KMS-11 (cell line): ENCODE measurements at regions not wholly inside any gene's neighbourhood (a gene's known extent, or its start where the extent isn't known, plus 50 kb on each side); places are given as distances from the start of the nearest gene placed in this dataset.
"Not testable (repeated sequence)": the region's sequence is repeated elsewhere in the genome, so short reads cannot be mapped to it uniquely, and the experiment has no call there.

Experiments used
- H2AFZ ChIP-seq: fragments of 200-600 bp; sonication (generic); 2 replicates; pipeline ENCODE4 v1.6.1; 2016; ENCODE audit warnings: antibody characterized with exemption, mixed run types, low read depth
- H3K27ac ChIP-seq: fragments of 200-600 bp; sonication (generic); 2 replicates; pipeline ENCODE4 v1.6.1; 2016; ENCODE audit warnings: mild to moderate bottlenecking, mixed run types
- H3K27me3 ChIP-seq: fragments of 200-600 bp; sonication (generic); 2 replicates; pipeline ENCODE4 v1.6.1; 2017; ENCODE audit warnings: mild to moderate bottlenecking, low read depth, mixed run types, moderate library complexity; ENCODE audit not compliant: insufficient read depth
- H3K36me3 ChIP-seq: fragments of 200-600 bp; sonication (generic); 2 replicates; pipeline ENCODE4 v1.6.1; 2017; ENCODE audit warnings: mild to moderate bottlenecking, mixed run types; ENCODE audit not compliant: insufficient read depth
- H3K4me1 ChIP-seq: fragments of 200-600 bp; sonication (generic); 2 replicates; pipeline ENCODE4 v1.6.1; 2016; ENCODE audit warnings: mild to moderate bottlenecking, low read depth, mixed run types; ENCODE audit not compliant: poor library complexity, severe bottlenecking
- H3K4me2 ChIP-seq: fragments of 200-600 bp; sonication (generic); 2 replicates; pipeline ENCODE4 v1.7.0; 2016; ENCODE audit warnings: mild to moderate bottlenecking, mixed run types
- H3K4me3 ChIP-seq: fragments of 200-600 bp; sonication (generic); IDR thresholded peaks from 2 replicates; pipeline ENCODE4 v1.6.1; 2017; ENCODE audit warnings: low read depth, low read length, mixed read lengths; ENCODE audit not compliant: insufficient read depth
- H3K79me2 ChIP-seq: fragments of 200-600 bp; sonication (generic); 2 replicates; pipeline ENCODE4 v1.6.1; 2016; ENCODE audit warnings: low read depth, mixed run types; ENCODE audit not compliant: insufficient read depth
- H3K9ac ChIP-seq: fragments of 200-600 bp; sonication (generic); 2 replicates; pipeline ENCODE4 v1.6.1; 2016; ENCODE audit warnings: mild to moderate bottlenecking, mixed run types
- H4K20me1 ChIP-seq: fragments of 200-600 bp; sonication (generic); 2 replicates; pipeline ENCODE4 v1.6.1; 2016; ENCODE audit warnings: mild to moderate bottlenecking, mixed run types; ENCODE audit not compliant: insufficient read depth
- CTCF ChIP-seq: fragments of 200-600 bp; sonication (generic); conservative IDR thresholded peaks from 2 replicates; pipeline ENCODE4 v1.6.1; 2017; ENCODE audit warnings: low read depth, mild to moderate bottlenecking, antibody characterized with exemption, low read length, moderate library complexity, mixed read lengths

- H3K4me3 ChIP-seq, result no peak overlapping the region
- no peak overlapping the region for H3K4me2 ChIP-seq
- H3K27ac ChIP-seq, result no peak overlapping the region
- H3K9ac ChIP-seq, result no peak overlapping the region
- no peak overlapping the region for H2AFZ ChIP-seq
- H4K20me1 ChIP-seq, result no peaks in the 10 kb centered on the region
- no peaks in the 10 kb centered on the region for H3K79me2 ChIP-seq
- TF ChIP-seq CTCF, result no peak
- no peaks in the 10 kb centered on the region for H3K36me3 ChIP-seq
- no peaks in the 10 kb centered on the region for H3K4me1 ChIP-seq
- no peaks in the 10 kb centered on the region for H3K27me3 ChIP-seq
Observed at GRCh38 chr2:234251326-234252271, 201.1 kb downstream of the SPP2 start.

GRCh38 chr2:234250926-234251325 is 200.4 kb downstream of the SPP2 start:
- no peak overlapping the region for H3K9ac ChIP-seq

GRCh38 chr2:234249873-234250272 is 199.4 kb downstream of the SPP2 start:
- Histone ChIP-seq H4K20me1 (no peaks in the 10 kb centered on the region), H3K36me3 (no peaks in the 10 kb centered on the region), H2AFZ (no peak overlapping the region), H3K4me2 (no peak overlapping the region), H3K9ac (no peak overlapping the region), H3K27ac (no peak overlapping the region), H3K27me3 (no peaks in the 10 kb centered on the region), H3K4me3 (no peak overlapping the region), H3K4me1 (no peaks in the 10 kb centered on the region), H3K79me2 (no peaks in the 10 kb centered on the region)
- TF ChIP-seq CTCF, result no peak

More at GRCh38 chr2:234250926-234251325, 200.4 kb downstream of the SPP2 start:
- Histone ChIP-seq H3K79me2 (no peaks in the 10 kb centered on the region), H4K20me1 (no peaks in the 10 kb centered on the region), H3K27ac (no peak overlapping the region), H3K4me3 (no peak overlapping the region), H3K4me2 (no peak overlapping the region), H3K27me3 (no peaks in the 10 kb centered on the region), H3K36me3 (no peaks in the 10 kb centered on the region), H2AFZ (no peak overlapping the region), H3K4me1 (no peaks in the 10 kb centered on the region)
- no peak for TF ChIP-seq CTCF

- Histone ChIP-seq H3K36me3 (no peaks in the 10 kb centered on the region), H2AFZ (no peak overlapping the region), H3K4me2 (no peak overlapping the region), H3K27me3 (no peaks in the 10 kb centered on the region), H4K20me1 (no peaks in the 10 kb centered on the region), H3K4me1 (no peaks in the 10 kb centered on the region), H3K79me2 (no peaks in the 10 kb centered on the region), H3K27ac (no peak overlapping the region), H3K9ac (no peak overlapping the region), H3K4me3 (no peak overlapping the region)
- no peak for TF ChIP-seq CTCF
Observed at GRCh38 chr2:234249034-234249735, 198.7 kb downstream of the SPP2 start.

- not testable (repeated sequence) for H3K36me3 ChIP-seq, H3K4me3 ChIP-seq, H4K20me1 ChIP-seq, H3K4me1 ChIP-seq, H3K4me2 ChIP-seq, H3K27me3 ChIP-seq, H2AFZ ChIP-seq, H3K79me2 ChIP-seq, H3K9ac ChIP-seq, H3K27ac ChIP-seq
Observed at GRCh38 chr2:234248213-234248710, 197.8 kb downstream of the SPP2 start.
